A673 (cell line): ENCODE measurements at regions not wholly inside any gene's neighbourhood (a gene's known extent, or its start where the extent isn't known, plus 50 kb on each side); places are given as distances from the start of the nearest gene placed in this dataset.
A peak's percentile ranks its signal among the peaks of the same experiment; 100 is the strongest.
"Not testable (repeated sequence)": the region's sequence is repeated elsewhere in the genome, so short reads cannot be mapped to it uniquely, and the experiment has no call there.

Experiments
- BruUV-seq: library from RNA; stranded (reverse); fragments of 400-500 nt; replicated peaks from 2 replicates; lab custom pipeline; 2021; lab: Mats Ljungman, UMichigan
- CTCF ChIA-PET: fragments of 300-600 bp; sonication (Branson Sonifier 250); formaldehyde crosslinking; loops from one replicate; lab custom pipeline; 2022; ENCODE audit warnings: antibody characterized with exemption; lab: Charles Lee
- POLR2A ChIA-PET: fragments of 300-600 bp; sonication (Branson Sonifier 250); formaldehyde crosslinking; loops from one replicate; lab custom pipeline; 2022; ENCODE audit warnings: antibody characterized with exemption; ENCODE audit not compliant: low non-redundant PET; lab: Charles Lee
- DNase-seq: peaks from one replicate; pipeline ENCODE4 v3.0.0-alpha.2; 2015; ENCODE audit warnings: low spot score
- H3K27ac ChIP-seq: fragments of 200-600 bp; sonication (generic); 2 replicates; pipeline ENCODE4 v1.5.1; 2016; ENCODE audit warnings: mixed run types, low read depth, mild to moderate bottlenecking, mixed read lengths, antibody characterized with exemption, low read length; ENCODE audit not compliant: poor library complexity, severe bottlenecking
- H3K27me3 ChIP-seq: fragments of 200-600 bp; sonication (generic); replicated peaks from 2 replicates; pipeline ENCODE4 v1.6.1; 2017; ENCODE audit warnings: mixed run types, low read depth, mild to moderate bottlenecking, mixed read lengths, antibody characterized with exemption, low read length; ENCODE audit not compliant: insufficient read depth, poor library complexity
- H3K36me3 ChIP-seq: fragments of 200-600 bp; sonication (generic); 2 replicates; pipeline ENCODE4 v1.6.1; 2016; ENCODE audit warnings: mixed run types, mild to moderate bottlenecking, mixed read lengths, antibody characterized with exemption, low read length; ENCODE audit not compliant: insufficient read depth, poor library complexity, severe bottlenecking
- H3K4me1 ChIP-seq: fragments of 200-600 bp; sonication (generic); 2 replicates; pipeline ENCODE4 v1.6.1; 2017; ENCODE audit warnings: mixed run types, mild to moderate bottlenecking, mixed read lengths, antibody characterized with exemption, low read length; ENCODE audit not compliant: insufficient read depth, poor library complexity, severe bottlenecking
- H3K4me3 ChIP-seq: fragments of 200-600 bp; sonication (generic); 2 replicates; pipeline ENCODE4 v1.5.1; 2016; ENCODE audit warnings: low read depth, mixed run types, mild to moderate bottlenecking, mixed read lengths, low read length; ENCODE audit not compliant: poor library complexity, severe bottlenecking
- H3K9me3 ChIP-seq: fragments of 200-600 bp; sonication (generic); 2 replicates; pipeline ENCODE4 v1.6.1; 2016; ENCODE audit warnings: mixed run types, low read depth, mild to moderate bottlenecking, mixed read lengths, antibody characterized with exemption, low read length; ENCODE audit not compliant: poor library complexity, severe bottlenecking
- CTCF ChIP-seq: fragments of 300-800, 200-600 bp; sonication (generic); conservative IDR thresholded peaks from 2 replicates; pipeline ENCODE4 v1.5.1; 2017; ENCODE audit warnings: low read depth, mild to moderate bottlenecking, antibody characterized with exemption, low read length, moderate library complexity, mixed read lengths
- EZH2 ChIP-seq: fragments of 200-600 bp; sonication (generic); IDR thresholded peaks from 2 replicates; pipeline ENCODE4 v1.6.1; 2017; ENCODE audit warnings: borderline replicate concordance, low read depth, mild to moderate bottlenecking, mixed read lengths, antibody characterized with exemption, low read length; ENCODE audit not compliant: poor library complexity, severe bottlenecking
- intact Hi-C: fragments of 100-400 bp; cut with micrococcal nuclease; formaldehyde crosslinking; loops from one replicate; pipeline ENCODE4 v1.10.0; 2022; ENCODE audit not compliant: unreplicated experiment

DNA sequence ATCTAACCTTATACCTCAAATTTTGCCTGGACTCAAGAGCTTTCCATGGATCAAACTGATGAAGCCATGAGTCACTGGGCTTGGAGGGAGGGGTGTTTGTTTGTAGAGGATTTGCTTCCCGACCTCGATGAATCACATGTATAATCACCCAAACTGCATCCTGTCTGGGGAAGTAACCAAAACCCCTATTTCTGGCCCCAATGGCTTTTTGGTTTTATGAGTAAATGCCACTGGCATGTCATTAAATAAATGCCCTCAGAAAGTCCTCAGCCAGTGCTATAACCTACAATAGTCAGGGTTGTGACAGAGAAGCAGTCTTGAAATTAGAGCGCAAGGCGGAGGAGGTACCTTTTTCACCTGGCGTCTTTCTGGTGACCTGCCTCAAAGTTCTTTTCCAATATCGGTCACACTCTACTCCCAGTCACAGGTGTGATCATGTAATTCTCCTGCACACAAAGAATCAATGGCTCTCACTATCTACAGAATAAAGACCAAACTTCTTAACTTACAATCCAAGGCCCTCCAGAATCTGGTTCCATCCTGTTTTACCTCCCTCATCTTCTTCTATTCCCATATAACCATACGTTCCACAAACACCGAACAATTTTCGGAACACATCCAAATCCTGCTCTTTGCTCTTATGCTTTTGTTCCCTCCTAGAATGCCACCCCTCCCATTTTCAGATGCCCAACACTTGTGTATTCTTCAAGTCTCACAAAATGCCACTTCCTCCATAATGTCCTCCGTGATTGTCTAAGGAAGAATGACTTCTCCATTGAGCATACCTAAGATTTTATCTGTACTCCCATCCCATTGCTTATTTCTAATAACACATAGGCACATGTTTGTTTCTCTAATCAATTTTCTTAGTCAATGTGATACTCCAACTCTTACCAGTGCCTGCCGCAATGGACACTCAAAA is 81.3 kb upstream of the BLID start:
- no TSS peak for BruUV-seq
- ChIA-PET POLR2A (no interaction called here), CTCF (no interaction called here)
- Histone ChIP-seq H3K36me3 (no peaks in the 10 kb centered on the region), H3K27me3 (no peaks in the 10 kb centered on the region), H3K4me3 (no peak overlapping the region), H3K27ac (peak overlapping the region; percentile 31), H3K9me3 (no peaks in the 10 kb centered on the region), H3K4me1 (peaks cover 17% of the 10 kb centered on the region)
- TF ChIP-seq EZH2 (no peak), CTCF (no peak)
- intact Hi-C loops: no loop called here
- DNase-seq: peak; percentile 92

DNA sequence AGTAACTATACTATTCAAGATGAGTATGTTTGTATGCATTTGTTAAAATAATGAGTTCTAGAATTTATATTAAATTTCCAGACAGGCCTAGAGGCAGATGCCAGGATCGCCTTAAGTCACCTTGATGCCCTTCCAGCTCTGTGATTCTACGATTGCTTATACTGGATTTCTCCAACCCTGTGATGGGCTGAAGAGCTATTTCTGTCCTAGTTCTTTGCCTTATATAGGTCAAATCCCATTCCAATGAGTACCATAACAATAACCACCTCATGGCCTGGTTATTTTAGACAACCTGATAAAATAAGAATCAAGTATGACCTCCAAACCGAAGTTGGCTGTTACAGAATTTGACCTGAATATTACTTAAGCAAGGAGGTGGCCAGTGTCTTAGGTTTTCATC is 79.8 kb upstream of the BLID start:
- H3K27me3 ChIP-seq: no peaks in the 10 kb centered on the region
- H3K27ac ChIP-seq: no peak overlapping the region
- TF ChIP-seq EZH2: no peak
- TF ChIP-seq CTCF: no peak
- POLR2A ChIA-PET: no interaction called here
- no peaks in the 10 kb centered on the region for H3K36me3 ChIP-seq
- CTCF ChIA-PET: no interaction called here
- intact Hi-C loops: no loop called here
- H3K4me1 ChIP-seq: peaks cover 13% of the 10 kb centered on the region
- no peak overlapping the region for H3K4me3 ChIP-seq
- no peaks in the 10 kb centered on the region for H3K9me3 ChIP-seq
- BruUV-seq: no TSS peak
- DNase-seq: no peak

DNA sequence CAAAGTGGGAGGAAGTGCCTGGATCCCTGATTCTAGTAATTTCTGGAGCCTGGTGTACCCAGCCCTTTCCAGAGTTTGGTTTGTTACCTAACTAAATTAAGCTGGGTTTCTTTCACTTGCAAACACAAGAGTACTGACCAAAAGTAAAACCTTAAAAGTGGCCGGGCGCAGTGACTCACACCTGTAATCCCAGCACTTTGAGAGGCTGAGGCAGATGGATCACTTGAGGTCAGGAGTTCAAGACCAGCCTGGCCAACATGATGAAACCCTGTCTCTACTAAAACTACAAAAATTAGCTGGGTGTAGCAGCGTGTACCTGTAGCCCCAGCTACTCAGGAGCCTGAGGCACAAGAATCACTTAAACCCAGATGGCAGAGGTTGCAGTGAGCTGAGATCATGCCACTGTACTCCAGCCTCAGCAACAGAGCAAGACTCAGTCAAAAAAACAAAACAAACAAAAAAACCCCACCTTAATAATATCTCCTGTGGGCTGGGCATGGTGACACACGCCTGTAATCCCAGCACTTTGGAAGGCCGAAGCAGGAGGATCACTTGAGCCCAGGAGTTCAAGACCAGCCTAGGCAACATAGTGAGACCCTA is 78.0 kb upstream of the BLID start:
- CTCF ChIA-PET: not testable (repeated sequence)

More for the DNA sequence above, 78.0 kb upstream of the BLID start:
- H3K4me3 ChIP-seq, H3K36me3 ChIP-seq, H3K9me3 ChIP-seq, H3K27ac ChIP-seq, DNase-seq, H3K27me3 ChIP-seq, intact Hi-C loops, BruUV-seq, POLR2A ChIA-PET: not testable (repeated sequence)
- H3K4me1 ChIP-seq: peaks cover 17% of the 10 kb centered on the region
